ENCODE measurements at regions not wholly inside any gene's neighbourhood (a gene's known extent, or its start where the extent isn't known, plus 50 kb on each side); places are given as distances from the start of the nearest gene placed in this dataset.

DNA sequence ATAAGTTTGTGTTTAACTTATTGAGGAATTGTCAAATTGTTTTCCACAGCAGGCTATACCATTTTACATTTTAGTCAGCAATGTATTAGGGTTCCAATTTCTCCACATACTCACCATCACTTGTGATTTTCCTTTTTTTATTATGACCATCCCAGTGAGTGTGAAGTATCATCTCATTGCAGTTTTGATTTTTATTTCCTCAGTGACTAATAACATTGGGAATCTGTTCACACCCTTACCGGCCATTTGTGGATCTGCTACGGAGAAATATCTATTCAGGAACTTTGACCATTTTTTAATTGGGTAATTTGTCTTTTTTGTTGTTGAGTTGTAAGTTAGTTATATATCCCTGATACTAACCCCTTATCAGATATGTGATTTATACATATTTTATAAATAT lies 54.8 kb upstream of the LMCD1 start:
- H3K9me3 ChIP-seq (ENCODE audit: control insufficient read depth in 2 of 2, insufficient read depth in 1 of 2, low read length in 1 of 2), result no peaks in the 10 kb centered on the region
- H3K4me3 ChIP-seq (ENCODE audit: low read length in 2 of 2), result no peak overlapping the region
- no peaks in the 10 kb centered on the region for H3K27me3 ChIP-seq (ENCODE audit: control insufficient read depth in 2 of 2, insufficient read depth in 1 of 2, low read length in 1 of 2)
- WGBS, result 98% methylated on average over 2 of the region's 2 CpGs
- no peak overlapping the region for H3K27ac ChIP-seq (ENCODE audit: low read depth in 1 of 2, low read length in 1 of 2)
- DNase-seq (ENCODE audit: low read depth in 6 of 9, low spot score in 9 of 9), result no peak
- peaks cover 0 to 6% of the 10 kb centered on the region in 2 donors for H3K4me1 ChIP-seq (ENCODE audit: control insufficient read depth in 2 of 2, insufficient read depth in 2 of 2, low read length in 2 of 2)
- no peaks in the 10 kb centered on the region for H3K36me3 ChIP-seq (ENCODE audit: control insufficient read depth in 2 of 2, insufficient read depth in 2 of 2, low read length in 1 of 2)

DNA sequence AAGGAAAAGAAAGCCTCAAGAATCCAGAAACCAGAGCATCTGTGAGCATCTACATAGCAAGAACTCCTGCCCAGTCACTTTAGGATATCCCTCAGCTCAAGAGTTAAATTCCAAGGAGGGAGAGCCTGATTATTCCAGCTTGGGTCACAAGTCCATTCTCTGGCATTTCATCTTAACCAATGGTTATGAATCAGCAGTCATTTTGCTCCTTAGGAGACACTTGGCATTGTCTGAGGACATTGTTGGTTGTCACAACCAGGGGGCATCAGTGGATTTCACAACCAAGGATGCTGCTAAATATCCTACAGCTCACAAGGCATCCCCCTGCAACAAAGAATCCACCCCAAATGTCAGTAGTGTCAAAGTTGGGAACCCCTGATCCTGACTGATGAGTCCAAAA lies 51.0 kb upstream of the LMCD1 start:
- no peak overlapping the region for H3K27ac ChIP-seq (ENCODE audit: low read depth in 1 of 2, low read length in 1 of 2)
- H3K9me3 ChIP-seq (ENCODE audit: control insufficient read depth in 2 of 2, insufficient read depth in 1 of 2, low read length in 1 of 2), result no peaks in the 10 kb centered on the region
- no peaks in the 10 kb centered on the region for H3K4me1 ChIP-seq (ENCODE audit: control insufficient read depth in 2 of 2, insufficient read depth in 2 of 2, low read length in 2 of 2)
- no peaks in the 10 kb centered on the region for H3K36me3 ChIP-seq (ENCODE audit: control insufficient read depth in 2 of 2, insufficient read depth in 2 of 2, low read length in 1 of 2)
- DNase-seq (ENCODE audit: low read depth in 6 of 9, low spot score in 9 of 9), result no peak
- H3K27me3 ChIP-seq (ENCODE audit: control insufficient read depth in 2 of 2, insufficient read depth in 1 of 2, low read length in 1 of 2), result no peaks in the 10 kb centered on the region
- no peak overlapping the region for H3K4me3 ChIP-seq (ENCODE audit: low read length in 2 of 2)

DNA sequence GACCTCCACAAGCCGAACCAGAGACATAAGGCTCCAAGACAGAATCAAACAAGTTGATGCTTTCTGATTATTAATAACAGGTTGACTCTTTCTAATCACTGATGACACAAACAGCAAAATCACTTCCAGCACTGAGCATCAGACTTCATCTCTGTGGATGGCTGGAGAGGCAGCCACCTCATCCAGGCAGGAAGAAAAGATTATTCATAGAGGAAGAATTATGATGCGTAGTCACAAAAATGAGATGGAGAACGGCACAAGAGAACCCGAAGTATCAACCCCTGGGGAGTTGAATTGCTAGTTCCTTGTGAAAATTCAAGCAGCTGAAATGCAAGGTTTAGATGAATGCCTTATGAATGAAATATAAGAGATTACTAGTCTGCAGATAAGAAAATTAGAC lies 49.9 kb upstream of the LMCD1 start:
- Histone ChIP-seq H3K36me3 (ENCODE audit: control insufficient read depth in 2 of 2, insufficient read depth in 2 of 2, low read length in 1 of 2) (no peaks in the 10 kb centered on the region), H3K27me3 (ENCODE audit: control insufficient read depth in 2 of 2, insufficient read depth in 1 of 2, low read length in 1 of 2) (no peaks in the 10 kb centered on the region), H3K9me3 (ENCODE audit: control insufficient read depth in 2 of 2, insufficient read depth in 1 of 2, low read length in 1 of 2) (no peaks in the 10 kb centered on the region), H3K4me1 (ENCODE audit: control insufficient read depth in 2 of 2, insufficient read depth in 2 of 2, low read length in 2 of 2) (no peaks in the 10 kb centered on the region), H3K4me3 (ENCODE audit: low read length in 2 of 2) (no peak overlapping the region), H3K27ac (ENCODE audit: low read depth in 1 of 2, low read length in 1 of 2) (no peak overlapping the region)
- WGBS, result 94% methylated on average over 4 of the region's 4 CpGs
- DNase-seq (ENCODE audit: low read depth in 6 of 9, low spot score in 9 of 9), result no peak
